IMR-90 (cell line): ENCODE measurements at regions not wholly inside any gene's neighbourhood (a gene's known extent, or its start where the extent isn't known, plus 50 kb on each side); places are given as distances from the start of the nearest gene placed in this dataset.

Source experiments
- ATAC-seq: fragments of 200-7000 bp; cut with Tn5 transposase; 2 replicates; pipeline ENCODE4 v1.9.1; 2020; ENCODE audit warnings: low read depth, mild to moderate bottlenecking, moderate library complexity
- BruUV-seq: library from RNA; stranded (reverse); fragments of 400-500 nt; replicated peaks from 2 replicates; lab custom pipeline; 2021; lab: Mats Ljungman, UMichigan
- CTCF ChIA-PET: fragments of 300-600 bp; formaldehyde crosslinking; extraction: SDS; loops from one replicate; lab custom pipeline; 2021; ENCODE audit warnings: antibody characterized with exemption; lab: Yijun Ruan, JAX
- POLR2A ChIA-PET: fragments of 300-600 bp; sonication (Branson Sonifier 250); formaldehyde crosslinking; loops from one replicate; lab custom pipeline; 2022; ENCODE audit warnings: antibody characterized with exemption; ENCODE audit not compliant: unreplicated experiment; lab: Charles Lee
- DNase-seq: peaks from one replicate; pipeline ENCODE4 v3.0.0; 2013
- H2AFZ ChIP-seq: replicated peaks from 2 replicates; pipeline ENCODE3; 2013; ENCODE audit warnings: low read length, mild to moderate bottlenecking; ENCODE audit not compliant: poor library complexity
- H2AK5ac ChIP-seq: 2 replicates; pipeline ENCODE4 v1.6.1; 2013; ENCODE audit warnings: low read depth, low read length, inconsistent platforms
- H2AK9ac ChIP-seq: replicated peaks from 2 replicates; pipeline ENCODE3; 2013; ENCODE audit warnings: mild to moderate bottlenecking, low read depth, low read length, moderate library complexity; ENCODE audit not compliant: poor library complexity
- H2BK120ac ChIP-seq: 2 replicates; pipeline ENCODE4 v1.6.1; 2013; ENCODE audit warnings: low read depth, low read length, inconsistent platforms
- H2BK15ac ChIP-seq: 3 replicates; pipeline ENCODE4 v1.6.1; 2013; ENCODE audit warnings: low read depth, low read length, inconsistent platforms
- H2BK20ac ChIP-seq: 2 replicates; pipeline ENCODE4 v1.6.1; 2013; ENCODE audit warnings: low read depth, mild to moderate bottlenecking, inconsistent platforms, low read length, moderate library complexity
- H2BK5ac ChIP-seq: 2 replicates; pipeline ENCODE4 v1.6.1; 2013; ENCODE audit warnings: mild to moderate bottlenecking, low read depth, low read length, inconsistent platforms; ENCODE audit not compliant: poor library complexity, severe bottlenecking
- H3K14ac ChIP-seq: replicated peaks from 2 replicates; pipeline ENCODE4 v1.6.1; 2013; ENCODE audit warnings: low read depth, low read length, inconsistent platforms
- H3K18ac ChIP-seq: 2 replicates; pipeline ENCODE4 v1.6.1; 2013; ENCODE audit warnings: low read depth, low read length, control low read depth
- H3K23ac ChIP-seq: 2 replicates; pipeline ENCODE4 v1.6.1; 2013; ENCODE audit warnings: low read depth, low read length, inconsistent platforms
- H3K27ac ChIP-seq: 2 replicates; pipeline ENCODE4 v1.5.1; 2013; ENCODE audit warnings: mild to moderate bottlenecking, control low read depth, low read length; ENCODE audit not compliant: insufficient read depth
- H3K27me3 ChIP-seq: 2 replicates; pipeline ENCODE4 v1.6.1; 2013; ENCODE audit warnings: low read length; ENCODE audit not compliant: control insufficient read depth, insufficient read depth
- H3K36me3 ChIP-seq: 2 replicates; pipeline ENCODE4 v1.6.1; 2013; ENCODE audit warnings: low read length, mixed read lengths; ENCODE audit not compliant: control insufficient read depth, insufficient read depth
- H3K4ac ChIP-seq: 2 replicates; pipeline ENCODE4 v1.6.1; 2013; ENCODE audit warnings: low read depth, low read length, inconsistent platforms
- H3K4me1 ChIP-seq: 2 replicates; pipeline ENCODE4 v1.6.1; 2013; ENCODE audit warnings: low read length, mixed read lengths; ENCODE audit not compliant: control insufficient read depth, insufficient read depth
- H3K4me2 ChIP-seq: 2 replicates; pipeline ENCODE4 v1.6.1; 2013; ENCODE audit warnings: low read depth, mild to moderate bottlenecking, control low read depth, low read length, moderate library complexity
- H3K4me3 ChIP-seq: 2 replicates; pipeline ENCODE4 v1.5.1; 2013; ENCODE audit warnings: low read depth, mild to moderate bottlenecking, control low read depth, low read length, moderate library complexity; ENCODE audit not compliant: insufficient read depth
- H3K56ac ChIP-seq: 2 replicates; pipeline ENCODE4 v1.6.1; 2013; ENCODE audit warnings: low read length, inconsistent platforms; ENCODE audit not compliant: insufficient read depth; ENCODE audit errors: extremely low read depth
- H3K79me1 ChIP-seq, 2 experiments: 2 replicates each; pipeline ENCODE4 v1.6.1; 2013; ENCODE audit warnings: low read length in 2 of 2, inconsistent platforms in 1 of 2, low read depth in 1 of 2
- H3K9ac ChIP-seq: 2 replicates; pipeline ENCODE4 v1.6.1; 2013; ENCODE audit warnings: low read depth, low read length, control low read depth
- H3K9me1 ChIP-seq: 2 replicates; pipeline ENCODE4 v1.6.1; 2013; ENCODE audit warnings: low read length, inconsistent platforms; ENCODE audit not compliant: insufficient read depth
- H3K9me3 ChIP-seq: 2 replicates; pipeline ENCODE4 v1.6.1; 2013; ENCODE audit warnings: low read length; ENCODE audit not compliant: control insufficient read depth, insufficient read depth
- H4K20me1 ChIP-seq: 2 replicates; pipeline ENCODE4 v1.6.1; 2013; ENCODE audit warnings: low read length, inconsistent platforms; ENCODE audit not compliant: insufficient read depth
- H4K5ac ChIP-seq: 2 replicates; pipeline ENCODE4 v1.6.1; 2013; ENCODE audit warnings: mild to moderate bottlenecking, low read depth, low read length, control low read depth
- H4K8ac ChIP-seq, 2 experiments: 2 replicates each; pipeline ENCODE4 v1.6.1; 2013; ENCODE audit warnings: low read depth in 2 of 2, low read length in 2 of 2, control low read depth in 1 of 2, inconsistent platforms in 1 of 2
- H4K91ac ChIP-seq: 2 replicates; pipeline ENCODE4 v1.6.1; 2013; ENCODE audit warnings: low read depth, low read length, inconsistent platforms; ENCODE audit not compliant: insufficient read depth
- BHLHE40 ChIP-seq: fragments of 150-350 bp; IDR thresholded peaks from 2 replicates; pipeline ENCODE4 v1.6.1; 2016; ENCODE audit warnings: mild to moderate bottlenecking, low read depth, low read length
- CEBPB ChIP-seq: IDR thresholded peaks from 2 replicates; pipeline ENCODE4 v1.6.1; 2012; ENCODE audit warnings: low read depth, low read length, improper control_type of control experiment
- CHD1 ChIP-seq: IDR thresholded peaks from 2 replicates; pipeline ENCODE4 v1.6.1; 2012; ENCODE audit warnings: low read depth, low read length, improper control_type of control experiment
- ELK1 ChIP-seq: fragments of 150-350 bp; IDR thresholded peaks from 2 replicates; pipeline ENCODE4 v1.6.1; 2016; ENCODE audit warnings: low read depth, mild to moderate bottlenecking, low read length, moderate library complexity, borderline replicate concordance
- FOS ChIP-seq: fragments of 150-350 bp; IDR thresholded peaks from 2 replicates; pipeline ENCODE4 v1.6.1; 2016; ENCODE audit warnings: low read depth, low read length
- MAFK ChIP-seq: IDR thresholded peaks from 2 replicates; pipeline ENCODE4 v1.6.1; 2012; ENCODE audit warnings: low read depth, low read length, improper control_type of control experiment
- MAZ ChIP-seq: IDR thresholded peaks from 2 replicates; pipeline ENCODE4 v1.6.1; 2012; ENCODE audit warnings: low read depth, mild to moderate bottlenecking, low read length, improper control_type of control experiment, moderate library complexity, borderline replicate concordance
- MXI1 ChIP-seq: IDR thresholded peaks from 2 replicates; pipeline ENCODE4 v1.6.1; 2012; ENCODE audit warnings: low read depth, mild to moderate bottlenecking, low read length, moderate library complexity, borderline replicate concordance
- POLR2A ChIP-seq: IDR thresholded peaks from 2 replicates; pipeline ENCODE4 v1.6.1; 2012; ENCODE audit warnings: mild to moderate bottlenecking, low read depth, low read length
- RAD21 ChIP-seq: IDR thresholded peaks from 2 replicates; pipeline ENCODE4 v1.6.1; 2012; ENCODE audit warnings: low read length, improper control_type of control experiment
- RCOR1 ChIP-seq: IDR thresholded peaks from 2 replicates; pipeline ENCODE4 v1.6.1; 2012; ENCODE audit warnings: mild to moderate bottlenecking, low read length, improper control_type of control experiment; ENCODE audit not compliant: insufficient replicate concordance
- RFX5 ChIP-seq: IDR thresholded peaks from 2 replicates; pipeline ENCODE4 v1.8.0; 2012; ENCODE audit warnings: low read depth, mild to moderate bottlenecking, low read length, moderate library complexity
- SMC3 ChIP-seq: fragments of 150-350 bp; IDR thresholded peaks from 2 replicates; pipeline ENCODE4 v1.6.1; 2016; ENCODE audit warnings: low read depth, mild to moderate bottlenecking, antibody characterized with exemption, low read length, moderate library complexity
- WGBS, 2 experiments: methylation state at CpG; one replicate each; pipeline versions ENCODE4 v1.1.5 to v1.1.7; 2013; ENCODE audit warnings: missing lambda C conversion rate in 2 of 2; ENCODE audit not compliant: insufficient read length in 1 of 2; ENCODE audit errors: extremely low coverage in 2 of 2; 5-methylcytosine and 5-hydroxymethylcytosine counted together
- dilution Hi-C: fragments of 300-500 bp; cut with HindIII; formaldehyde crosslinking; loops from one replicate; pipeline ENCODE4 v1.14.3; 2018; ENCODE audit warnings: low sequenced_read_pairs; ENCODE audit not compliant: unreplicated experiment
- in situ Hi-C: fragments of 300-500 bp; cut with MboI; formaldehyde crosslinking; loops from 3 replicates; pipeline ENCODE4 v1.14.3; 2019; ENCODE audit warnings: low sequenced_read_pairs, inconsistent platforms, mixed read lengths
- intact Hi-C: fragments of 100-400 bp; cut with micrococcal nuclease; formaldehyde crosslinking; loops from 2 replicates; pipeline ENCODE4 v1.10.0; 2022
- TF ChIP-seq, protein P1 (sequence below): fragments of 150-350 bp; IDR thresholded peaks from 2 replicates; pipeline ENCODE4 v1.6.1; 2017; ENCODE audit warnings: mild to moderate bottlenecking, antibody characterized with exemption, low read length, low read depth
- TF ChIP-seq, protein P2 (sequence below): conservative IDR thresholded peaks from 2 replicates; pipeline ENCODE4 v1.5.1; 2012; ENCODE audit warnings: mild to moderate bottlenecking, low read depth, low read length, improper control_type of control experiment

- no peak overlapping the region for H2BK120ac ChIP-seq
- H3K23ac ChIP-seq: no peak overlapping the region
- H3K14ac ChIP-seq: no peak overlapping the region
- H2AK5ac ChIP-seq: no peak overlapping the region
- H3K27me3 ChIP-seq: no peaks in the 10 kb centered on the region
- CTCF ChIA-PET: no interaction called here
- no peak overlapping the region for H3K27ac ChIP-seq
- ATAC-seq (no peak), DNase-seq (no peak)
- 75% methylated on average over 12 of the region's 30 CpGs; no CpG with 5 or more reads in 1 of the 2 experiments for WGBS, 2 experiments
- H3K4me3 ChIP-seq: no peak overlapping the region
- H4K91ac ChIP-seq: no peak overlapping the region
- H4K20me1 ChIP-seq: no peaks in the 10 kb centered on the region
- POLR2A ChIA-PET: no interaction called here
- no peak overlapping the region for H3K18ac ChIP-seq
- no peak overlapping the region for H3K4ac ChIP-seq
- no peak overlapping the region for H2AK9ac ChIP-seq
- in situ Hi-C loops (no loop called here), dilution Hi-C loops (no loop called here), intact Hi-C loops (no loop called here)
- no peaks in the 10 kb centered on the region for H3K36me3 ChIP-seq
- H3K4me2 ChIP-seq: no peak overlapping the region
- no peak overlapping the region for H3K56ac ChIP-seq
- H3K9me1 ChIP-seq: no peaks in the 10 kb centered on the region
- H3K9me3 ChIP-seq: peaks cover 62% of the 10 kb centered on the region
- H4K5ac ChIP-seq: no peak overlapping the region
- H2BK5ac ChIP-seq: no peak overlapping the region
- H4K8ac ChIP-seq: no peak overlapping the region
- H3K79me1 ChIP-seq: no peaks in the 10 kb centered on the region
- no TSS peak for BruUV-seq
- no peak overlapping the region for H2BK15ac ChIP-seq
- no peak overlapping the region for H2BK20ac ChIP-seq
- no peak overlapping the region for H2AFZ ChIP-seq
- H3K4me1 ChIP-seq: no peaks in the 10 kb centered on the region
- H3K9ac ChIP-seq: no peak overlapping the region
- no peak for TF ChIP-seq MAFK
- no peak for TF ChIP-seq MAZ
- no peak for TF ChIP-seq RFX5
- no peak for TF ChIP-seq BHLHE40
- TF ChIP-seq CHD1: no peak
- TF ChIP-seq ELK1: no peak
- no peak for TF ChIP-seq MXI1
- no peak for TF ChIP-seq POLR2A
- TF ChIP-seq, protein P1, sequence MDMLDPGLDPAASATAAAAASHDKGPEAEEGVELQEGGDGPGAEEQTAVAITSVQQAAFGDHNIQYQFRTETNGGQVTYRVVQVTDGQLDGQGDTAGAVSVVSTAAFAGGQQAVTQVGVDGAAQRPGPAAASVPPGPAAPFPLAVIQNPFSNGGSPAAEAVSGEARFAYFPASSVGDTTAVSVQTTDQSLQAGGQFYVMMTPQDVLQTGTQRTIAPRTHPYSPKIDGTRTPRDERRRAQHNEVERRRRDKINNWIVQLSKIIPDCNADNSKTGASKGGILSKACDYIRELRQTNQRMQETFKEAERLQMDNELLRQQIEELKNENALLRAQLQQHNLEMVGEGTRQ: no peak
- TF ChIP-seq SMC3: no peak
- TF ChIP-seq RCOR1: no peak
- TF ChIP-seq RAD21: no peak
- TF ChIP-seq, protein P2, sequence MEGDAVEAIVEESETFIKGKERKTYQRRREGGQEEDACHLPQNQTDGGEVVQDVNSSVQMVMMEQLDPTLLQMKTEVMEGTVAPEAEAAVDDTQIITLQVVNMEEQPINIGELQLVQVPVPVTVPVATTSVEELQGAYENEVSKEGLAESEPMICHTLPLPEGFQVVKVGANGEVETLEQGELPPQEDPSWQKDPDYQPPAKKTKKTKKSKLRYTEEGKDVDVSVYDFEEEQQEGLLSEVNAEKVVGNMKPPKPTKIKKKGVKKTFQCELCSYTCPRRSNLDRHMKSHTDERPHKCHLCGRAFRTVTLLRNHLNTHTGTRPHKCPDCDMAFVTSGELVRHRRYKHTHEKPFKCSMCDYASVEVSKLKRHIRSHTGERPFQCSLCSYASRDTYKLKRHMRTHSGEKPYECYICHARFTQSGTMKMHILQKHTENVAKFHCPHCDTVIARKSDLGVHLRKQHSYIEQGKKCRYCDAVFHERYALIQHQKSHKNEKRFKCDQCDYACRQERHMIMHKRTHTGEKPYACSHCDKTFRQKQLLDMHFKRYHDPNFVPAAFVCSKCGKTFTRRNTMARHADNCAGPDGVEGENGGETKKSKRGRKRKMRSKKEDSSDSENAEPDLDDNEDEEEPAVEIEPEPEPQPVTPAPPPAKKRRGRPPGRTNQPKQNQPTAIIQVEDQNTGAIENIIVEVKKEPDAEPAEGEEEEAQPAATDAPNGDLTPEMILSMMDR: no peak
- TF ChIP-seq FOS: no peak
- TF ChIP-seq CEBPB: no peak
Observed at GRCh38 chr14:104356738-104357688, 218.6 kb downstream of the KIF26A start.
